GM11168 (cell line): ENCODE measurements at regions not wholly inside any gene's neighbourhood (a gene's known extent, or its start where the extent isn't known, plus 50 kb on each side); places are given as distances from the start of the nearest gene placed in this dataset.

Experiments used
- in situ Hi-C: fragments of 300-500 bp; cut with MboI; formaldehyde crosslinking; loops from one replicate; pipeline ENCODE4 v1.12.0; 2022; ENCODE audit warnings: low sequenced_read_pairs; ENCODE audit not compliant: unreplicated experiment

- in situ Hi-C loops, result loop anchor here (25.0 kb wide), 1 partner anchor 460 kb away; no protein-coding TSS in a partner anchor
Measured at GRCh38 chr13:34747056-34747455, 195.0 kb upstream of the NBEA start.

GRCh38 chr13:34747507-34747906, 194.6 kb upstream of the NBEA start:
- in situ Hi-C loops, result loop anchor here (25.0 kb wide), 1 partner anchor 460 kb away; no protein-coding TSS in a partner anchor

- in situ Hi-C loops, result loop anchor here (25.0 kb wide), 1 partner anchor 461 kb away; no protein-coding TSS in a partner anchor
Measured at GRCh38 chr13:34748073-34748472, 194.0 kb upstream of the NBEA start.

- in situ Hi-C loops, result loop anchor here (25.0 kb wide), 1 partner anchor 461 kb away; no protein-coding TSS in a partner anchor
Measured at GRCh38 chr13:34748596-34748995, 193.5 kb upstream of the NBEA start.

- in situ Hi-C loops, result loop anchor here (25.0 kb wide), 1 partner anchor 462 kb away; no protein-coding TSS in a partner anchor
Measured at GRCh38 chr13:34749046-34749445, 193.0 kb upstream of the NBEA start.

- in situ Hi-C loops, result no loop called here
Measured at GRCh38 chr13:34750078-34750931, 191.8 kb upstream of the NBEA start.

GRCh38 chr13:34751044-34751443, 191.0 kb upstream of the NBEA start:
- in situ Hi-C loops, result no loop called here

- in situ Hi-C loops, result no loop called here
Measured at GRCh38 chr13:34751492-34751891, 190.6 kb upstream of the NBEA start.

DNA sequence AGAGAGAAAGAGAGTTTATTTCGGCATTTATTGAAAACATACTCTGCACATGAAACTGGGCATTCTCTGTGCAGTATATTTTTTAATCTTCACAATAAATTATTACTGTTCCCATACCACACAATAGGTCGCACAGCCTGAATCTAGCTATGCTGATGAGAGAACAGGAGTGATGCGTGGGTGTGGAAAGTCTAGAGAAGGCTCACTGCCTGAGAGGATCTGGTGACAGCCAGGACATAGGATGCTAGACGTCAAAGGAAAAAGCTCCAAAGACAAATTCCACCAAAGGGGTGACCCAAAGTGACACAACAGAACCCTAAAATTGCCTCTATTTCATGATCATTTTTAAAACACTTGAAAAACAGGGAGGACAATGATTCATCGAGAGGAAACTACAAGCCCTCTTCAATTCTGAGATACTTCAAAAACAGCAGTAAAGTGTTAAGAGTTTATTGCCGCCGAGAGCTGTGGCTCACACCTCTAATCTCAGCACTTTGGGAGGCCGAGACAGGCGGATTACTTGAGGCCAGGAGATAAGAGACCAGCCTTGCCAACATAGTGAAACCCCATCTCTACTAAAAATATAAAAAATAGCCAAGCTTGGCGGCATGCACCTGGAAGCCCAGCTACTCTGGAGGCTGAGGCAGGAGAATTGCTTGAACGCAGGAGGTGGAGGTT, 189.6 kb upstream of the NBEA start:
- in situ Hi-C loops, result no loop called here

DNA sequence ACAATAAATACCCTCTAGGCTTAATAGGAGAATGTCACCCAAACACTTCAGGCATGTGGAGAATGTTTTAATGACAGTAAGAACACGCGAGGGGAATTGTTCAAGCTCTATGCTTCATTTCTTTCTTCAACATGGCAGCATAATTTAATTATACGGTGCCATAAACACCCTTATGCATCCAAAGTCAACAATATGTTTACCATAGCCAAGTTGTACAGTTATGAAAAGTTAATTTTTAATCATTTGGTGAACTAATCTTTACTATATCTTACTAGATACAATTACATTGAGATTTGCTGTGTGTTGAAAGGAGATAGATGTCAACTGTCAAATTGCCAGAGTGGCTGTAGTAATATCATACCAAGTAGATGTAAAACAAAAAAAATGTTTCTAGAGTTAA, 185.9 kb upstream of the NBEA start:
- in situ Hi-C loops, result no loop called here

DNA sequence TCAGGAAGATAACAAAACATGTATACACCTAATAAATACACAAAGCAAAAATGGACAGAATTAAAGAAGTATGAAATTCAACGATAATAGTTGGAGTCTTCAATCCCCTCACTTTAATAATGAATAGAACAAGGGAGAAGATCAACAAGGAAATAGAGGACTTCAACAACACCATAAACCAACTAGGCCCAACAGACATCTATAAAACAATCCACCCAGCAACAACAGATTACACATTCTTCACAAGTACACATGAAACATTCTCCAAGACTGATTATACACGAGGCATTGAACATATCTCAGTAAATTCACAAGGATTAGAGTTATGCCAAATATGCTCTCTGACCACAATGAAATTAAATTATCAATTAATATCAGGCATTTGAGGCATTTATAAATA, 185.5 kb upstream of the NBEA start:
- in situ Hi-C loops, result no loop called here

DNA sequence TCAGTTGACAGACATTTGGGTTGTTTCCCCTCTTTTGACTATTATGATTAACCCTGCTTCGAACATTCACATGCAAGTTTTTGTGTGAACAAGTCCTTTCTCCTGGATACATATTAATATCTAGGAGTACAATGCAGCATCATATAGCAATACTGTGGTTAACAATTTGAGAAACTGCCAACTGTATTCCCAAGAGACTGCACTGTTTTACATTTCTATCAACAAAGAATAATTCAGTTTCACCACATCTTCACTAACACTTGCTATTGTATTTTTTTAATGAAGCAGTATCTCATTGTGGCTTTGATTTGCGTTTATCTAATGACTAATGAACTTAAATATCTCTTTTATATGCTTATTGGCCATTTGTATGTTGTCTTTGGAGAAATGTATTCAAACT, 184.6 kb upstream of the NBEA start:
- in situ Hi-C loops, result no loop called here

GRCh38 chr13:34758628-34759027, 183.4 kb upstream of the NBEA start:
- in situ Hi-C loops, result no loop called here

DNA sequence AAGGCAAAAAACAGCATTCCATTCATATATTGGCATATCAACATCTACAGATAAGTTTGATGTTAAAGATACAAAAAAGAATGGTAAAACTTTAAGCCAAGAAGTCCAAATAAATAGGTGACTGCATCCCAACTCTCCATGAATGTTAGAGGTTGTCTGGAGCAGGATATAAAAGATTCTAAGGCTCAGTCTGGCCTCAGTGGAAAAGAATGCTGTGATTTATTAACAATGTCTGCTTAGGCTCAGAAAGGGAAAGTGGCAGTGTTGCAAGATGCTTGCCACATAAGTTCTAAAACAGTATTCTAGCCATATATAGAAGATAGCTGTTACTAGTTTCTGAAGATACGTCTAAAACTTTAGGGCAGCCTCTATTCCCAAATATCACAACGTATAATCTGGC, 179.8 kb upstream of the NBEA start:
- in situ Hi-C loops, result no loop called here

- in situ Hi-C loops, result no loop called here
Measured at GRCh38 chr13:34764246-34764645, 177.8 kb upstream of the NBEA start.

- in situ Hi-C loops, result no loop called here
Measured at GRCh38 chr13:34765446-34766180, 176.5 kb upstream of the NBEA start.

- in situ Hi-C loops, result no loop called here
Measured at GRCh38 chr13:34767778-34768177, 174.3 kb upstream of the NBEA start.

DNA sequence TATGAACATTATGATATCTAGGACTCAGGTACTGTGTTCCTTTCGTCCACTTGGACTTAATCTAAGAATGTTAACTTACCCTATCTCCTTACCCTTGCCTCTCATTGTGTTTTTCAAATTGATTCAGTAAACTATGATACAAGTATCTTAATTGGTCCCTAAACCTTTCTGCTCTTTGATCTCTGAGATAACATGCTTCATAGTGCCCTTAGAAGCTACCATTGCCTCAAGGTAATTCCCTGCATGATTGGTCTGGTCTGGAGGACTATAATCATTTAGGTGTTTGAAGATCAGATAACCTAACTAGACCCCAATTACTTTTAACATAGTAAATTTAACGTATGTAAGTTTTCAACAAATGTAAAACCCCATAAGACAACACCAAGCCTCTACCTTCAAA, 169.9 kb upstream of the NBEA start:
- in situ Hi-C loops, result no loop called here

GRCh38 chr13:34772881-34773280, 169.2 kb upstream of the NBEA start:
- in situ Hi-C loops, result no loop called here

- in situ Hi-C loops, result no loop called here
Measured at GRCh38 chr13:34776390-34776981, 165.6 kb upstream of the NBEA start.
